Tibial nerve (tissue), 4 donors: ENCODE measurements at regions not wholly inside any gene's neighbourhood (a gene's known extent, or its start where the extent isn't known, plus 50 kb on each side); places are given as distances from the start of the nearest gene placed in this dataset.

Experiments
- CTCF ChIP-seq, 5 experiments: fragments of 200-600 bp in 3 of 5; fragments of 450-650 bp in 2 of 5; sonication (generic) in 3 of 5; IDR thresholded peaks; one replicate each; pipeline ENCODE4 v1.5.1; 2016 to 2019; ENCODE audit warnings: antibody characterized with exemption in 5 of 5, mild to moderate bottlenecking in 3 of 5, moderate library complexity in 2 of 5
- EP300 ChIP-seq, 2 donors: sonication (generic); formaldehyde crosslinking; IDR thresholded peaks; one replicate each; pipeline ENCODE4 v1.6.1; 2017; ENCODE audit warnings: antibody characterized with exemption in 2 of 2, mild to moderate bottlenecking in 1 of 2
- POLR2A ChIP-seq, 2 donors: fragments of 450-650 bp; IDR thresholded peaks; one replicate each; pipeline ENCODE4 v1.6.1; 2017; ENCODE audit warnings: antibody characterized with exemption in 2 of 2, mild to moderate bottlenecking in 2 of 2, moderate library complexity in 2 of 2

- TF ChIP-seq CTCF (IDR thresholded peaks at IDR 0.05): no peak
- no peak for TF ChIP-seq POLR2A (IDR thresholded peaks at IDR 0.05)
- no peak for TF ChIP-seq EP300 (IDR thresholded peaks at IDR 0.05)
Observed at GRCh38 chr18:28411806-28412205, 234.9 kb upstream of the CDH2 start.
